NCI-H510A treated with DMSO at 0.1 percent for 48 hours (cell line): ENCODE measurements at regions not wholly inside any gene's neighbourhood (a gene's known extent, or its start where the extent isn't known, plus 50 kb on each side); places are given as distances from the start of the nearest gene placed in this dataset.
"Not testable (repeated sequence)": the region's sequence is repeated elsewhere in the genome, so short reads cannot be mapped to it uniquely, and the experiment has no call there.

ENCODE experiments used
- DNase-seq: peaks from one replicate; lab custom pipeline; 2025; lab: John Stamatoyannopoulos, UW

DNA sequence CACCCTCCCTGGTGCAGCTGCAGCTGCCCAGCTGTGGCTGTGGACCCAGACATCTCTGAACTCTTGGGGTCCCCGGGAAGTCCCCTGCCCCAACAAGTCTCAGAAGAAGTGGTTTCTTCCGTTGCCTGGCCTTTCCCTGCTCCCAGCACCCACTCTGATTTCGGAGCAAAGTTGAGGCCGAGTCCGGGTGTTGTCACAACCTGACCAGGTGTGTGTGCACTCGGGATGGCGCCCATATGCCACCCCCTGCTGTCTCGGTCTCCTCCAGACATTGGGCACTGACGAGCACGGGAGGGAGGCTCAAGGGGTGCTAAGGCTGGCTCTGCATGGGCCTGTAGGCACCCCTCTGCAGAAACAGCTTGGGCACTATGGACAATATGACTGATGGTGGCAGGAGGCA, 1055.3 kb downstream of the REEP3 start:
- no peak for DNase-seq

DNA sequence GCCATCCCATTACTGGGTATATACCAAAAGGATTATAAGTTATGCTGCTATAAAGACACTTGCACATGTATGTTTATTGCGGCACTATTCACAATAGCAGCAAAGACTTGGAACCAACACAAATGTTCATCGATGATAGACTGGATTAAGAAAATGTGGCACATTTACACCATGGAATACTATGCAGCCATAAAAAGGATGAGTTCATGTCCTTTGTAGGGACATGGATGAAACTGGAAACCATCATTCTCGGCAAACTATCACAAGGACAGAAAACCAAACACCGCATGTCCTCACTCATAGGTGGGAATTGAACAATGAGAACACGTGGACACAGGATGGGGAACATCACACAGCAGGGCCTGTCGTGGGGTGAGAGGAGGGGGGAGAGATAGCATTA, 1057.6 kb downstream of the REEP3 start:
- not testable (repeated sequence) for DNase-seq

DNA sequence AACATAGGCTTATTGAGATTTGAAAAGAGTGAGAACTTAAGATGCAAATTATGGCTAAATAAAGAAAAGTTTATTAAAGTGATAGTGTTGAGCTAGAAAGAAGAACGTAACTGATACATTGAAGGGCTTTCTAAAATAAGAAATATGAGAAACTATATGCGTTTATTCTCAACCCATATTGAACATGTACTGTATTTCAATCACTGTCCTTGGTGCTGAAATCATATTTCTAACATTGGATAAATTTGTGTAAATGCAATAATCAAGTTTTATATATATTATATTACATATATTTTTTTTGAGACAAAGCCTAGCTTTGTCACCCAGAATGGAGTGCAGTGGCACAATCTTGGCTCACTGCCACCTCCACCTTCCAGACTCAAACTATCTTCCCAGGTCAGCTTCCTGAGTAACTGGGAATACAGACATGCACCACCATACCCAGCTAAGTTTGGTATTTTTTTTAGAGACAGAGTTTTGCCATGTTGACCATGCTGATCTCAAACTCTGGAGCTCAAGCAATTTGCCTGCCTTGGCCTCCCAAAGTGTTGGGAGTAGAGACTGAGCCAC, 1065.8 kb downstream of the REEP3 start:
- DNase-seq, result no peak

DNA sequence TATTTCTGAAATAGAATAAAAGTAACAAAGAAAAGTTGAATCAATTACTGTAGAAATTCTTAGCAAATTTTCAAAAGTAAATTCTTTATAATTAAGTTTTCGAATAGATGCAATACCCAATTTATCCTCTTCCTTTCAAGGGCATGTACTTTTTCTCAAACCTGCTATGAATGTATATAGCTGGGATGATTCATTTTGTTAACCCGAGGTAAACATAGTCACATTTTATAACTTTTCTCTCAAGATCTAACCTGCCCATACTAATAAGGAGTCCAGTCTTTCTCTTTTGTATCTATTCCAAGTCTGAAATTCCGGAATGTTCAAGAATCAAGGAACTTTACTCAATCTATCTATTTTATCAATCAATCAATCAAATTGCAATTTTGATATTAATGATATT, 1072.9 kb downstream of the REEP3 start:
- DNase-seq, result no peak

DNA sequence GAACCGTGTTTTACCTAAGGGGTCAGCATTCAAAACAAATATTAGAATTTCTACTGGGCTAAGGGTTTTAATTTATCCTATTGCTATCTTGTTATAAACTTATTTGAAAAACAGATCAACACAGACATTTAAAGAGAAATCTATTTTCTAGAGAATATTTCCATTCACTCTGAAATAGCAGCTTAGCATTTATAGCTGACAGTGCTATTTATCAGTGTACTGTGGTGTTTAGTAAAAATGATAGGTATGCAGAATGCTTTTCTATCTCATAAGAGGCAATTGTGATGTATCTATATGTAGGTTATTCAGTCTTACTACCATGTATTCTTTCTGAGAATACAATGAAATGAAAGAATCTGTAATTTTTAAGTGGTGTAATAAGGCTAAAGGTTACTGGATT, 1077.4 kb downstream of the REEP3 start:
- DNase-seq, result no peak

DNA sequence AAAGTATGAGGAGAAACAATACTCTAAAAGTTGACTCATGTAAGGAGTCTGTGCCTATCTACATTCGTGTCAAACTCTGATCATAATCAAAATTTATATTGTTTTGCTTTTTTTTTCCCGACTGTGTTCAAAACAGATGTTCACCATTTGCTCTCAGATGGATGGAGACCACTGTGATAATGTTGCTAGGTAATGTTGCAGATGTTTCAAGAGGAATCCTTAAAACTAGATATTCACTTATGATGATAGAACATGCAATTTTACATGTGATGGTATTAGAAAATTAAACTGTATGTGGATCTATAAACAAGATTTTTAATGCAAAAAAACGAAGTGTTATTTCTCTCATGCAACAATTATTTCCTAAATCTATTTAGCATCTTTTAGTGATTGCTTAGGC, 1080.1 kb downstream of the REEP3 start:
- DNase-seq, result no peak

DNA sequence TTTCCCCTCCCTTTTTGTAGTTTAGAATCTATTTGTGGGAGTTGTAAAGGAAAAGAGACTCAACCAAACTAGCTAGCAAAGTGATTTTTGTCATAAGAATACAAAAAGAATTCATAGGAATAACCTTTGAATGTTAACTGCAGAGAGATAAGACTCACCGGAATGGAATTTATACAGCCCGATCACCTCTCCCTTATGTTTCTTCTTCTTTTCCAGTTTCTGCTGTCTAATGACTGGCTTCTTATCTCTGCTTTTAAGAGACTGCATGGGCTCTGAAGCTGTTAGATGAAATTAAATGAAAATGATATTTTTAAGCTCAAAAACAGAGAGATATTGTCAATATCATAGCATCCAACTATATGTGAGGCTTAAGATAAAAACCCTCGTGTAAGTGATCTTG, 1095.9 kb downstream of the REEP3 start:
- DNase-seq, result no peak

DNA sequence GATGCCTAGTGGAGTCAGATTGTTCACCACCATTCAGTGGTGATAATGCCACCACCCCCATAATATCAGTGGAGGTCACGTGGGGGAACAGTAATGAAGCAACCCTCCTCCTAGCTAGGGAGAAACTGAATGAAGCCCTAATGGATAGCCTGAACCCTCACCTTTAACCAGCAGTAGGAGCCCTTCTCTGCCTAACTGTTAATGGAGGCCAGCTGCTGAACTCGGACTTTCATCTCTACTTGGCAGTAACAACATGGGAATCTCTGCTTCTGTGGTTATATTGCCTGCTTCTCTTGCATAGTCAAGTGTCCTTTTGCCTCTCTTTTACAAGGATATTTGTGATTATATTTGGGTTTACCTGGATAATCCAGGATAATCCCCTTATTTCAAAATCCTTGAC, 1097.9 kb downstream of the REEP3 start:
- DNase-seq, result no peak

DNA sequence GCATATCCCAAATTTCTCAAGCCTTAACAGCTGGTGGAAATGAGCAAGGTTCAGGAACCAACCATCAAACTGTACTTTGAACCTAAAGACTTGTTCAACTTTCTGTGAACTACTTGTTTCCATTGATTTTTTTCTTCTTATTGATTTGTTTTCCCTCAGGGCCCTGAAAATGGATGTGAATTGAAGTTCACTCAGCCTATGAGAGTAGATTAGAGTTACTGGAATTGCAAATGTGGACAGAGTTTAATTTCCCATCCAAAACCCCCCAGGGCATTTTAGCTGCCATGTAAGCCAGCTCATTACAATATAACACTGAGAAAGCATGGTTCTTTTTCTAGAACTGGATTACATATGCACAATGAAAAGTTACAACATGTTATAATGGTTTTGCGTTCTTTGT, 1105.7 kb downstream of the REEP3 start:
- DNase-seq, result no peak

DNA sequence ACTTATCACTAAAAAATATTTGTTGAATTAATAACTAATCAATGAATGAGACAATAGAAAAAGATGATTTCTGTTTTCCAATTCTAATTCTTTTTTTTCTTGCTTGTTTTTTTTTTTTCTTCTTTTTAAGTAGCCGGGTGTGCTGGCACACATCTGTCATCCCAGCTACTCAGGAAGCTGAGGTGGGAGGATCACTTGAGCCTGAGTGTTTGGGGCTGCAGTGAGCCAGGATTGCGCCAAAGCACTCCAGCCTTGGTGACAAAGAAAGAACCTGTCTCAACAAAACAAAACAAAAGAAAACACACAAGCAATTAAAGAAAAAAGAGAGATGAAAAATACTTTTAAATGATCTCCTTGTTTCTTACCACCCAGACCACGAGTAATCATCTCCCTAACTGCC, 1109.3 kb downstream of the REEP3 start:
- DNase-seq, result peak; percentile 13

DNA sequence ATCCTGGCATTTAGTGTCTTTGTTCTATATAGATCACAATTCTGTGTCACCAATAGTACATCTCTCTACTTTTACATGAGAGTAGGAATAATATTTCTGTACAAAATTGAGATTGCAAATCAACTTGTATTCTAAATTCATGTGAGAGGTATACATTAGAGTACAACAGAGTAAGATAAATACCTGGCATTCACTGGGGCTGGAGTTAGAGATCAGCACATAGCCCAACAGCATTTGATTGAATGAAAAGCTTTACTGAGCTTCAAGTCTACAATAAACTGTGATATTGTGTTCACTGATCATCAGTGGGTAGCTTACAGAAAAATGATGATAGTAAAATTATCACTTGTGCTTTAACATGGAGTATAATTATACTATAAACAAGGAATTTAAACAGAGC, 1114.7 kb downstream of the REEP3 start:
- no peak for DNase-seq

DNA sequence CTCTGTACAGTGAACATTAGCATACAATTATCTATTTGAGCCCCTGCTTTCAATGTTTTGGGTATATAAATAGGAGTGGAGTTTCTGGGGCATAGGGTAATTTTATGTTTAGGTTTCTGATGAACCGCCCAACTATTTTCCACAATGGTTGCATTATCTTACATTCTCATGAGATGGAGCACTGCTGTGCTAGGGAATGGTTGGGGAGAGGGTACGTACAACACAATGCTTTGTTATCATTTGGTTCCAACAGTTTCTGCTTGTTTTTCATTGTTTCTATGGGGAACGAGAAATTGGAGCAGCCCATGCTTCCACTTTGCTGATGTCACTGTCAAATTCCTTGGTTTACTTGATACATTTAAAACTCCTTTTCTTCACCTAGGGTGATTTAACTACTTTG, 1115.3 kb downstream of the REEP3 start:
- DNase-seq, result no peak

DNA sequence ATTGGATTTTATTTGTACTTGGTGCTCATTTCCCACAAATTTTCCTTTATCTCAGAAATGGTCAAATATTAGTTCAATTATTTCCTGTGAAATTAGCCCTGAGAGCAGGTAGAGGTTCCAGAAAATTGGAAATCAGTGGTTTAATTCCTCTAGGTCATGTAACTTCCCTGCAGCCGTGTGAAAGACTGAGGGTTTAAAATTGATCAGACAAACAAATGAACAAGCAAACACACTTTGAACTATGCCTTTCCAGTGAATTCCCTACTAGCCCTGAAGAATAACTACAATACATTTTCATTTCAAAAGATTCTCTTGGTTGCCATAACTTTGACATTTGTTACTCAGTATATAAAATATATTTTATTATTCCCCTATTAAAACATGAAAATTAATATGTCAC, 1116.7 kb downstream of the REEP3 start:
- DNase-seq, result no peak

DNA sequence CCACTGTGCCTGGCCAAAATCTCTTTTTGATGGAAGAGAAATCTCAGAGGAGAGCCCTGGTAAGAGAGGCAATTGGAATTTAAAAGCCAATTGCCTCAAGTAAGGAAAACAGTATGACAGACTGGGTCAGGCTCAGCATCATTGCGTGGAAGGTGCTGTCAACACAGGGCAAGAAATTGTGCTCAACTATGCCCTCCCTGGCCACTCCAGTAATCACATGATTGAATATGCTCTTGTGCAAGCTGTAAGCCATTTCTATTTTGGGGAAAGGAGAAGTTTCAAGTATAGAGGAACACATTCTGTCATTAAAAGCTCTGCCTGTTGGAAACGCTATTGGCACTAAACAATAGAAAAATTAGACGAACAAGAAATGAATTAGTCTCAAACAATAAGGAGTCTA, 1127.7 kb downstream of the REEP3 start:
- no peak for DNase-seq

DNA sequence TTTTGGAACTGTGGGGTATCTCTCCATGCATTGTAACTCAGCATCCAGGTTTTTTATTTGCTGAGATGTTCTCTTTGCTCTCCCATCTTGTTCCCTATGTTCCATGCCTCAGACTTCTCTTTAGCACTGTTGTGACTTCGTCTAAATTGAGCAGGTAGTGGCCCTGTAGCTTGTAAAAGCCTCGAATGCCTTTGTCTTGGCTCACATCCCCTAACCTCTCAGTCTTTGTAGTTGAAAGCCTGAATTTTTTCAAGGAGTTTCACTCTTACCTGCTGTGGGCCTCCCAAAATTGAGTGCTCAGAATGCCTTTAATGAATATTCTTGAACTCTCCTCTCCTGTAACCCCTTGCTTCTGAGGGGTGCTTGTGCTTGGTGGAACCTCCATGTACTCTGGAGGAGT, 1137.3 kb downstream of the REEP3 start:
- no peak for DNase-seq

DNA sequence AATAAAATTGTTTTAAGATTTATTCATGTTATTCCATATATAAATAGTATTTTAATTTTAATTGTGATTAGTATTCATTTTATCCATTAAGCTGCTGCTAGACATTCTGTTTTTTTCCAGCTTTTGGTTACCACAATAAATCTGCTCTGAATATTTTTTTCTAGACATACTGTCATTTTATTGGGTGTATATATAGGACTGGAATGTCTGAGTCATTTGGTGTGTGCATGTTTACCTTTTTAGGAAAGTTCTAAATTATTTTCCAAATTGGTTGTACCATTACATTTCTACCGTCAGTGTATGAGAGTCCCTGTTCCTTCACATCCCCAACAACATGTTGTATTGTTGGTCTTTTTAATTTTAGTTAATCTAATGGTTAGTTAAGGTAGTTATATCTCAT, 1138.1 kb downstream of the REEP3 start:
- DNase-seq, result no peak

DNA sequence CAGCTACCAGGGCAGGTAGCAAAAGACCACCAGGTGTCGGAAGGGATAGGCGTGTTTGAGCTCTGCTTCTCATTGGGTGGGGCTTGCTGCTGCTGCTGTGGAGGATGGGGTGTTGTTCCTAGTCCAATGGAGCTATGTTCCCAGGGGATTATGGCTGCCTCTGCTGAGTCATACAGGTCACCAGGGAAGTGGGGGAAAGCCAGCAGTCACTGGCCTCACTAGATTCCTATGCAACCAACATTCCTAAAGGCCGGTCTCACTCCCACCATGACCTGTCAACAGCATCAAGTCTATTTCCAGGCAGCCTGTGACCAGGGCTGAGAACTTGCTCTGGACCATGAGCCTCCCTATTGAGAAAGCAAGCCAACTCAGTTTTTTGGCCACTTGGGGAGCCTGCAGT, 1160.8 kb downstream of the REEP3 start:
- DNase-seq, result no peak

DNA sequence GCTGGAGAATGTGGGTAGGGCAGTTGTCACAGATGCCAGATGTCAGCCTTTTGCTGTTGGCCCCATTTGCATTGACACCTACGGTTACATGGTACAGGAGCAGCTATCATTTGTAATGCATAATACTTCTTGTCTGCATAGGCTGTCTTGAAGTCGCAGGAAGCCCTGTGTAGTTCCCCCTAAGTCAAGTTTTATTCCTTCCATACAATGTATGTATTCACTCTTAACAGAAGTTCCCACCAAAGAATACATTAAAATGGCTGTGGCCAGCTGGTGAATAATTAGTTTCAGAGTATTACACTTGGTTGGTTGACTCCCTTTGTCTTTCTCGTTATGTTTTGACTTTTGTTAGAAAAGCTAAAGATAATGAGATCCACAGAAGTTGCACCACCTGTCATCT, 1169.0 kb downstream of the REEP3 start:
- no peak for DNase-seq

DNA sequence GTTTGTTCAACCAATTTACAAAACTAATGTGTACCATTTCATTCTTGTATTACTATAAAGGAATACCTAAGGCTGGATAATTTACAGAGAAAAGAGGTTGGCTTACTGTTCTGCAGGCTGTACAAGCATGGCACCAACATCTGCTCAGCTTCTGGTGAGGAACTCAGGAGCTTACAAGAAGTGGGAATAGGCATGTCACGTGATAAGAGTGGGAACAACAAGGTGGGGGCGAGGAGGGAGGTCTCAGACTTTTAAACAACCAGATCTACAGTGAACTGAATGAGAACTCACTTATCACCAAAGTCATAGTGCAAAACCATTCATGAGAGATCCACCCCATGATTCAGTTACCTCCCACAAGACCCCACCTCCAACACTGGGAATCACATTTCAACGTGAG, 1178.0 kb downstream of the REEP3 start:
- no peak for DNase-seq

DNA sequence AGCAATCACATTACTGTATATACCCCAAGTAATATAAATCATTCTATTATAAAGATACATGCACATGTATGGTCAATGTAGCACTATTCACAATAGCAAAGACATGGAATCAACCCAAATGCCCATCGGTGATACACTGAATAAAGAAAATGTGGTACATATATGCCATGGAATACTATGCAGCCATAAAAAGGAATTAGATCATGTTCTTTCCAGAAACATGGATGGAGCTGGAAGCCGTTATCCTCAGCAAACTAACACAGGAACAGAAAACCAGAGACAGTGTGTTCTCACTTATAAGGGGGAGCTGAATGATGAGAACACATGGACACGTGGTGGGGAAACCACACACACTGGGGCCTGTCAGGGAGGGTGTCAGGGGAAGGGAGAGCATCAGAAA, 1180.9 kb downstream of the REEP3 start:
- not testable (repeated sequence) for DNase-seq

DNA sequence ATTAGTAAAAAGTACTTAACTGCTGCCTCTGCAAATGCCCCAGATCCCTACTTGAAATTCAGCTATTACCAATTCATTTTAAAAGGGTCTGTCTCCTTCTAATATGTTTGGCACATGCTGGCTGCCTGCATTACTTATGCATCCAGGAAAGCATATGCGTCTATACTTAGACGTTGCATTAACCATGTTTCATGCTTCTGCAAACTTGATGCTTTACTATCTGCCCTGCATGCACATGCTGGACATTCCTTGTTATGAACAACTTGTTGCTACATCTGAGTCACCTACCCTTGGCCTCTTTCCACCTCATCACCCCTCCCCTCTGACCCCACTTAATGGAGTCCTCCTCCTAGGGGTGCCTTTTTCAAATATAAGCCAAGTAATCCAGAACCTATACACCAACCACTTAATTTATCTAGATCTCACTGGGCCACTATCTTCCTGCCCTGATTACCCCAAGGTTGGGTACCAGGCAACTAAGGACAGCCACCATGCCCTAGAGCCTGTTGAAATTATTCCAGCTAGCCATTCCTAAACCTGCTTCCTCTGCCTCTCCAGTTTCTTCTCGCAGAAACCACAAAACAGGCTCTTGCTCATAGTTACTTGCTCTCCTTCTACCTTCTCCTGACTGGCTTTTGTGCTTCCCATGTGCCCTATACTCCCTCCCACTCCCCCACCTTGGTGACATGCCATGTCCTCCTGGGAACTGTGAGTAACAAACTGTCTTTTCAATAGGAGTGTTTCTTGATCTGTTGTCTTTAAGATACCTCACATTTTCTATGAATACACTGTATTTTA, 1187.9 kb downstream of the REEP3 start:
- DNase-seq, result no peak

DNA sequence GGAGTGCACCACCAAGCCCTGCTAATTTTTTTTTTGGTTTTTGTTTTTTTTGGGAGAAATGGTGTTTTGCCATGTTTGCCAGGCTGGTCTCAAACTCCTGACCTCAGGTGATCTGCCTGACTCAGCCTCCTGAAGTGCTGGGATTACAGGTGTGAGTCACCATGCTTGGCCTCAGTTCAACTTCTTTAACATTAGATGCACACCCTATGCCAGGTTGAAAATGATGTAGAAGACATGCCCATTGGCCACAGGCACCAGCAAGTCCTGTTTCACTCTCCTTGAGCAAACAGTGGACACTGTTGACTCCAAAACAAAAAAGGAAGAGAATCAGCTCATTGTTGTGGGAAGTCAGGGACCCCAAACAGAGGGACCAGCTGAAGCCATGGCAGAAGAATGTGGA, 1205.3 kb downstream of the REEP3 start:
- no peak for DNase-seq

DNA sequence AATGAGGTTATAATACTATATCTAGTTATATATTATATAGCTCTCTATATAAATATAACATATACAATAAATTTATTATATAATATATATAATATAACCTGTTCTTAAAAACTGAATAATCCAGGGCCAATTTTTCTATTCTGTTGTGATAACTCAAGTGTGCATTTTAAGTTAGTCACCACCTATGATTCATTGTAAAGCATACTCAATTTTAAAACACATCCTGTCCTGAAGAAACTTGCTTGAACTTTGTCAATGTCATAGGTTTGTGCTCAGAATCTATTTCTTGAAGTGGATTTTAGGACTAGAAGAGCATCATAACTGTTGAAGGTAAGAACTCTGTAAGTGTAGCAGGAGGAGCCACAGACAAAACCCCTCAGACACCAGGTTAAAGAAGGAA, 1209.8 kb downstream of the REEP3 start:
- no peak for DNase-seq

DNA sequence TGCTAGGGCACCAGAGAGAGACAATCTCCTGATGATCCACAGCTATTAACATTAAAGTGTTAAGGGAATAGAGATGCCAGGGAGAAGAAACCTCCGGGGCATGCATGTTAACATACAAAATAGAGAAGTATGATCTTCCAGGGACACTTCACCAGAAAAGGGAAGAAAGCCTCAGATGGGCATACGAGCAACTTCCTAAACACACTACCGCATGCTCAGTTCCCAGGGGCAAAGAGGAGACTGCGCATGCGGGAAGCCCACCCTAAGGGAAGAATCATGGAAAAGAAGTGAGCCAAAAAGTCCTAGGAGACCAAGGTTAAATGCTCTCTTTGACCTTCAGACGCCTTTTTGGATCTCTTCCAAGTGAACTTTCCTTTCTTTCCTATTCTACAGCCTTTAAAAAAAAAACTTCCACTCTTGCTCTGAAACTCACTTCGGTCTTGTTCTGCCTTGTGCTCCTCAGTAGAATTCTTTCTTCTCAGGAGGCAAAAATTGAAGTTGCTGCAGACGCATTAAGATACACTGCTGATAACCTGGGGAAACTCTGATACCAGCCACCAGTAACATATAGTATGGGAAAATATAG, 1211.3 kb downstream of the REEP3 start:
- no peak for DNase-seq
